ENCODE measurements at regions not wholly inside any gene's neighbourhood (a gene's known extent, or its start where the extent isn't known, plus 50 kb on each side); places are given as distances from the start of the nearest gene placed in this dataset.
"Not testable (repeated sequence)": the region's sequence is repeated elsewhere in the genome, so short reads cannot be mapped to it uniquely, and the experiment has no call there.

DNA sequence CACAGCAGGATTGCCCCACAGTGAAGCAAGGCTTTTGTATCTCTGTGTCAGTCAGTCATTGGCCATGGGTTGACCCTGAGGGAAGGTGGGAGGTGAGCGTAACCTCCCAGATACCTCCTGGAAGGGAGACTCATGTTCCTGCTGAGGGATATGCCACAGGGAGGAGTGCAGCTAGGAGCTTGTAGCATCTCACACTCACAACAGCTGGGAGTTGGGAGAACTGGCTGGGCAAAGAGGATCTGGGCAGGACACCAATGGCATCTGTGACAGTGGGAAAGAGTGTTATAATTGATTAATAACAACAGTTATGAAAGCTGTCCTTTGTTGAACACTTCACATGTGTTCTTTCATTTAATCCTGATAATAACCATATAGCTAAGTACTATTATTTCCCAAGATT lies 171.0 kb downstream of the TLE3 start:
- TF ChIP-seq, protein P1, sequence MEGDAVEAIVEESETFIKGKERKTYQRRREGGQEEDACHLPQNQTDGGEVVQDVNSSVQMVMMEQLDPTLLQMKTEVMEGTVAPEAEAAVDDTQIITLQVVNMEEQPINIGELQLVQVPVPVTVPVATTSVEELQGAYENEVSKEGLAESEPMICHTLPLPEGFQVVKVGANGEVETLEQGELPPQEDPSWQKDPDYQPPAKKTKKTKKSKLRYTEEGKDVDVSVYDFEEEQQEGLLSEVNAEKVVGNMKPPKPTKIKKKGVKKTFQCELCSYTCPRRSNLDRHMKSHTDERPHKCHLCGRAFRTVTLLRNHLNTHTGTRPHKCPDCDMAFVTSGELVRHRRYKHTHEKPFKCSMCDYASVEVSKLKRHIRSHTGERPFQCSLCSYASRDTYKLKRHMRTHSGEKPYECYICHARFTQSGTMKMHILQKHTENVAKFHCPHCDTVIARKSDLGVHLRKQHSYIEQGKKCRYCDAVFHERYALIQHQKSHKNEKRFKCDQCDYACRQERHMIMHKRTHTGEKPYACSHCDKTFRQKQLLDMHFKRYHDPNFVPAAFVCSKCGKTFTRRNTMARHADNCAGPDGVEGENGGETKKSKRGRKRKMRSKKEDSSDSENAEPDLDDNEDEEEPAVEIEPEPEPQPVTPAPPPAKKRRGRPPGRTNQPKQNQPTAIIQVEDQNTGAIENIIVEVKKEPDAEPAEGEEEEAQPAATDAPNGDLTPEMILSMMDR (IDR thresholded peaks at IDR 0.05; ENCODE audit: insufficient read depth, low read length): no peak
- no peak overlapping the region for H3K4me3 ChIP-seq (ENCODE audit: low read depth, low read length)
- no peak for DNase-seq (ENCODE audit: low read depth)

DNA sequence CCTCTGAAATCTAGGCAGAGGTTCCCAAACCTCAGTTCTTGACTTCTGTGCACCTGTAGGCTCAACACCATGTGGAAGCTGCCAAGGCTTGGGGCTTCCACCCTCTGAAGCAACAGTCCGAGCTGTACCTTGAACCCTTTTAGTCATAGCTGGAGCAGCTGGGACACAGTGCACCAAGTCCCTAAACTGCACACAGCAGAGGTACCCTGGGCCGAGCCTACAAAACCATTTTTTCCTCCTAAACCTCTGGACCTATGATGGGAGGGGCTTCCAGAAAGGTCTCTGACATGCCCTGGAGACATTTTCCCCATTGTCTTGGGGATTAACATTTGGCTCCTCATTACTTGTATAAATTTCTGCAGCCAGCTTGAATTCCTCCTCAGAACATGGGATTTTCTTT lies 168.8 kb downstream of the TLE3 start:
- DNase-seq (ENCODE audit: low read depth); H3K4me3 ChIP-seq (ENCODE audit: low read depth, low read length): not testable (repeated sequence)

DNA sequence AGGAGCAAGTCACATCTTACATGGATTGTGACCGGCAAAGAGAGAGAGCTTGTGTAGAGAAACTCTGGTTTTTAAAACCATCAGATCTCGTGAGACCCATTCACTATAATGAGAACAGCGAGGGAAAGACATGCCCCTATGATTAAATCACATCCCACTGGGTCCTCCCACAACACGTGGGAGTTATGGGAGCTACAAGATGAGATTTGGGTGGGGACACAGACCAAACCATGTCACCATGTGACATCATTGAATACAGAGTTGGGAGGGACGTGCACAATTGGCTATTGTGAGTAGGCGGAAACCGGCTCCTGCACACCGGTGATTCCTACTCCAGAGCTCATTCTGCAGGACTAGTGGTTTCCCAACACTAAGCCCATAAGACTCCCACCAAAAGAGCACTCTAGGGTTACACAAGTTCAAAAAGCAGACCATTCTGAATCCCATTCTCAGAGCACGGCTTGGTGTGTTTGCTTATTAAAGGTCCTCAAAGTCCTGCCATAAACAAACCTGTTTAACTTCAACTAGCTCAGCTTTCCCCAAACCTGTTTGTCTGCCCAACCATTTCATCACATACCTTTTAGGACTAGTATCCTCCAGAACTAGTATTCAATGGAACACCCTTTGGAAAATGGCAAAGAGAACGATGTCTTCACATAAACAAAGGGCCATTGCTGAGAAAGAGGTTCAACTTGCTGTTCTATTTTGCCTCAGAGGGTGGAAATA lies 167.6 kb downstream of the TLE3 start:
- TF ChIP-seq, protein P1 (IDR thresholded peaks at IDR 0.05; ENCODE audit: insufficient read depth, low read length): no peak
- H3K4me3 ChIP-seq (ENCODE audit: low read depth, low read length): no peak overlapping the region
- DNase-seq (ENCODE audit: low read depth): no peak

DNA sequence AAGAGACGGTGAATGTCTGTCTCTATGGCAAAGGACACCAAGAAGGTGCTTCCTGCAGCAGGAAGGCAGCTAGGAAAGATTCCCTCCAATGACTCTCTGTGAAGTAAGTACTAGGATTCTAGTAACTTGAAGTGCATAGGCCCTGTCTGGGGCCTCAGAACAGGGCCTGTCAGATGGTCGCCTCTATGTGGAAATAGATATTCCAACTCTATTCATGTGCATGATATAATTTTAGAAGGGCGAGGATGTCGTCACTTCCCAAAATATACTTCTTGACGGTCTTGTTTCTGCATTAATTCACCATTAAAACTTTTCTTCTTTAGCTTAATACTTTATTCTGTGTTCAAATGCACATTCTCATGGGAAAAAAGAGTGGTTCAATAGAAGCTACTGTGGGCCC lies 167.0 kb downstream of the TLE3 start:
- TF ChIP-seq, protein P1 (IDR thresholded peaks at IDR 0.05; ENCODE audit: insufficient read depth, low read length): no peak
- no peak for DNase-seq (ENCODE audit: low read depth)

GRCh38 chr15:69931156-69931555 lies 166.6 kb downstream of the TLE3 start:
- no peak overlapping the region for H3K4me3 ChIP-seq (ENCODE audit: low read depth, low read length)
- DNase-seq (ENCODE audit: low read depth): no peak
- TF ChIP-seq, protein P1 (IDR thresholded peaks at IDR 0.05; ENCODE audit: insufficient read depth, low read length): no peak

More for the DNA sequence above, 167.0 kb downstream of the TLE3 start:
- no peak overlapping the region for H3K4me3 ChIP-seq (ENCODE audit: low read depth, low read length)

DNA sequence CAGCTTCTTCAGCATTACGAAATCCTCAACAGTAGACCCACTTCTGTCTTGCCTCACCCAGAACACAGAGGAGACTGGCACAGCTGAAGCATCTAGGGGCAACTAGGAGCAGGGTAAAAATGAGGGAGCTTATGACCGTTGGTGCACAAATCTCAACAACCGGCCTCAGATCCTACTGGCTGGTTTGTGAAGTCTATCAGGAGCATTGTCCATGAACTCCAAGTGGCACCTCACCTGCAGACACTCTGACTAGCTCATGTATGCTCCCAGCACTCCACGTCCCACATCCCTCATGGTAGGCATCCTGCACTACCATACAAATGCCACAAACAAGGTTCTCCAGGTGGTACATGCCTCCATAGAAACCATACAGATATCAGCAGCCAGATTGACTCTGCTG lies 163.1 kb downstream of the TLE3 start:
- TF ChIP-seq, protein P1 (IDR thresholded peaks at IDR 0.05; ENCODE audit: insufficient read depth, low read length): no peak
- DNase-seq (ENCODE audit: low read depth): no peak
- no peak overlapping the region for H3K4me3 ChIP-seq (ENCODE audit: low read depth, low read length)

- no peak for DNase-seq (ENCODE audit: low read depth)
These were observed 157.9 kb downstream of the TLE3 start for GRCh38 chr15:69939513-69940440.

More at GRCh38 chr15:69939513-69940440, 157.9 kb downstream of the TLE3 start:
- no peak overlapping the region for H3K4me3 ChIP-seq (ENCODE audit: low read depth, low read length)
- TF ChIP-seq, protein P1 (IDR thresholded peaks at IDR 0.05; ENCODE audit: insufficient read depth, low read length): no peak
